C4-2B (cell line): ENCODE measurements at regions not wholly inside any gene's neighbourhood (a gene's known extent, or its start where the extent isn't known, plus 50 kb on each side); places are given as distances from the start of the nearest gene placed in this dataset.

Experiments
- ZFX ChIP-seq: fragments of 450-650 bp; IDR thresholded peaks from 2 replicates; pipeline ENCODE4 v1.6.1; 2017
- TF ChIP-seq, protein P1 (sequence below): fragments of 450-650 bp; conservative IDR thresholded peaks from 2 replicates; pipeline ENCODE4 v1.5.1; 2017; ENCODE audit warnings: mild to moderate bottlenecking

DNA sequence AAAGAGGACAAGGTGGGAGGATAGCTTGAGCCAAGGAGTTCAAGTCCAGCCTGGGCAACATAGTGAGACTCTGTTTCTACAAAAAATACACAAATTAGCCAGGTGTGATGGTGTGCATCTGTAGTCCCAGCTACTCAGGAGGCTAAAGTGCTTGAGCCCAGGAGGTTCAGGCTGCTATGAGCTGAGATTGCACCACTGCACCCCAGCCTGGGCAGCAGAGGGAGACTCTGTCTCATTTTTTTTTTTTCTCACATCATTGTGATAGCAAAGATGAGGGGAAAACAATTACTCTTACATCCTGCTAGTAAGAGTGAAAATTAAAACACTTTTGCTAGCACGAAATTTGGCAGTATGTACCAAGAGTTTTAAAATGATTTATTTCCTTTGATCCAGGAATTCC is 463.7 kb downstream of the TMEM135 start:
- TF ChIP-seq, protein P1, sequence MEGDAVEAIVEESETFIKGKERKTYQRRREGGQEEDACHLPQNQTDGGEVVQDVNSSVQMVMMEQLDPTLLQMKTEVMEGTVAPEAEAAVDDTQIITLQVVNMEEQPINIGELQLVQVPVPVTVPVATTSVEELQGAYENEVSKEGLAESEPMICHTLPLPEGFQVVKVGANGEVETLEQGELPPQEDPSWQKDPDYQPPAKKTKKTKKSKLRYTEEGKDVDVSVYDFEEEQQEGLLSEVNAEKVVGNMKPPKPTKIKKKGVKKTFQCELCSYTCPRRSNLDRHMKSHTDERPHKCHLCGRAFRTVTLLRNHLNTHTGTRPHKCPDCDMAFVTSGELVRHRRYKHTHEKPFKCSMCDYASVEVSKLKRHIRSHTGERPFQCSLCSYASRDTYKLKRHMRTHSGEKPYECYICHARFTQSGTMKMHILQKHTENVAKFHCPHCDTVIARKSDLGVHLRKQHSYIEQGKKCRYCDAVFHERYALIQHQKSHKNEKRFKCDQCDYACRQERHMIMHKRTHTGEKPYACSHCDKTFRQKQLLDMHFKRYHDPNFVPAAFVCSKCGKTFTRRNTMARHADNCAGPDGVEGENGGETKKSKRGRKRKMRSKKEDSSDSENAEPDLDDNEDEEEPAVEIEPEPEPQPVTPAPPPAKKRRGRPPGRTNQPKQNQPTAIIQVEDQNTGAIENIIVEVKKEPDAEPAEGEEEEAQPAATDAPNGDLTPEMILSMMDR: no peak
- TF ChIP-seq ZFX: no peak
